ENCODE measurements at regions not wholly inside any gene's neighbourhood (a gene's known extent, or its start where the extent isn't known, plus 50 kb on each side); places are given as distances from the start of the nearest gene placed in this dataset.
A peak's percentile ranks its signal among the peaks of the same experiment; 100 is the strongest.

DNA sequence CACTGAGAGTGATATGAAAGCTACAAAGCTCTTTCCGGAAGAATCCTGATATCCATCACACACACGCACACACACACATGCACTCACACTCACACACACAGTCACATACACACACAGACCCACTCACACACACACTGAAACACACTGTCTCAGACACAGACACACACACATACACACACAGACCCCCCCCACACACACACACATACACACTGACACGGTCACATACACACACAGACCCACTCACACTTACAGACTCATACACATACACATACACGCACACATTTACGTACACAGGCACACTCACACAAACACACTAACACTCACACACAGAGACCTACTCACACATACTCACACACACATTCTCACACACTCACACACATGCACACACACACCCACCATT lies 58.6 kb downstream of the LIG4 start:
- no peak for DNase-seq (ENCODE audit: low read depth in 1 of 2, low spot score in 1 of 2)

DNA sequence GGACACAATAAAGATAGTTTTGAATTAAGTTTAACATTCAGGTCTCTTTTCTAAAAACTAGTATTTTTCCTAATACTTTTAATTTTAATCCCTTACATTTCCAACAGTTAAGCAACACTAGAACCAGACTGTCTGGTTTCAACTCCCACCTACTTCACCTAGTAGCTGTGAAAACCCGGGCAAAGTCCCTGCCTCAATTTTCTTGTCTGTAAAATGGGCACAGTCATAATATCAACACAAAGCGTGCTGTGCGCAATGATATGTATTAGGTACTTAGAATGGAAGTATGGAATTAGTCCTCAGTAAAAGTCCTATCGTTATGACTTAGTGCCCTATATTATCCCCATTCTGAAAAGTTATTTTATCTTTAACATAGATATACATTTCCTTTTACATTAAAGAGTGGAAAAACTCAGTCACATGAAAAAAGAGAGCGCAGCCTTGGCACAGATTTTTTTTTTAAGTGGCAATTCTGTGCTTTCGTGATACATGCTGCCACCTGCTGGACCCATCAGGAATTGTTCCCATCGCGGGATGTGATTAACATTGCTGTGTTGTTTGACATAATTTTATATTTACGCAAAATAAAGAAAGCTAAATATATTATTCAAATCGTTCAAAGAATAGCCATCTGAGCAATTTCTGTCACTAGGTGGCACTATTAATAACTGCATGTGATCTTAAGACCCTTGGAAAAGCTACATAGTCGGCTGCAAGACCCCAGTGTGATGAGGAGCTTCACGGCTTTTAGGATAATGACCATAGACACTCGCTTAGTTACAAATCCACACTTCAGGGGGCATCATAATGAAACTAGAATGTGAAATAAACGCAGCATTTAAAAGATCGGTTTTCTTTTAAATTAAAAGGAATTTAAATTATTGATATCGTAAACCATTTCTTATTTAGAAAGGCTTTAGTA lies 59.9 kb downstream of the LIG4 start:
- peak; percentile 28 to 37 for DNase-seq (ENCODE audit: low read depth in 1 of 2, low spot score in 1 of 2)

DNA sequence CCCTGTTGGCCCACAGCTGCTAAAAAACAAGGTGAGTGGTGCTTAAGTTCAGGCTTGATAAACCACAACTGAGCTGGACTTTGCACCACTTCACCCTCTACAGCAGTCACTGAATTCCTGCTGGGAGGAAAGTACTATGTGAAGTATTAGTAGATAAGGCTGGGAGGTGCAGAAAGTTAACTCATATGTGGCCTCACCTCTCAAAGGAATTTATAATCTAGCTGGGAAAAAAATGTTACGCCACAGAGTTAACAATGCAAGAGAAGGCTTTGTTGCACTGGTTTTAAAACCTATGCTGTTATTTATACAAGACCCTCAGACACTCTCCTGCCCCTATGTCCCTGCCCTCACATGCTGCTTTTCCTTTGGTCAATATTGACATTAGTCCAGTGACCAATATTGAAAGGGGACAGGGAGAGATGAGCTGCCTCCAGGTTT lies 60.9 kb downstream of the LIG4 start:
- DNase-seq (ENCODE audit: low read depth in 1 of 2, low spot score in 1 of 2) = no peak

DNA sequence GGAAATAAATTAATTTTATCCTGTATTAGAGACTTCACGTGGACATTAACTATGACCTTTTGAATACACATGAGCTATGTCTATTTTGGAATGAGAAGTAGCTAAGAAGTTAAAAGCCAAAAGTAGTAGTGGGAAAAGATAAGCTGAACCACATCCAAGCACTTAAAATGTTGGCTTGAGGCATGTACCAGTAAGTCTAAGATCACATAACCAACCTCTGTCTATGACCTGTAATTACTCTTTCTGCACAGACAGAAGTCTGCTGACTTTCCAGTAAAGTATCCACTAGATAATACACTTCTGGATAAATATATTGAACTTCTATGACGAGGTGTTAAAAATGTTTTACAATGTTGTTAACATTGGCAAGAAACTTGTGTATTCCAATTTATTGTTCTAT lies 68.7 kb downstream of the LIG4 start:
- DNase-seq (ENCODE audit: low read depth in 1 of 2, low spot score in 1 of 2) = no peak

DNA sequence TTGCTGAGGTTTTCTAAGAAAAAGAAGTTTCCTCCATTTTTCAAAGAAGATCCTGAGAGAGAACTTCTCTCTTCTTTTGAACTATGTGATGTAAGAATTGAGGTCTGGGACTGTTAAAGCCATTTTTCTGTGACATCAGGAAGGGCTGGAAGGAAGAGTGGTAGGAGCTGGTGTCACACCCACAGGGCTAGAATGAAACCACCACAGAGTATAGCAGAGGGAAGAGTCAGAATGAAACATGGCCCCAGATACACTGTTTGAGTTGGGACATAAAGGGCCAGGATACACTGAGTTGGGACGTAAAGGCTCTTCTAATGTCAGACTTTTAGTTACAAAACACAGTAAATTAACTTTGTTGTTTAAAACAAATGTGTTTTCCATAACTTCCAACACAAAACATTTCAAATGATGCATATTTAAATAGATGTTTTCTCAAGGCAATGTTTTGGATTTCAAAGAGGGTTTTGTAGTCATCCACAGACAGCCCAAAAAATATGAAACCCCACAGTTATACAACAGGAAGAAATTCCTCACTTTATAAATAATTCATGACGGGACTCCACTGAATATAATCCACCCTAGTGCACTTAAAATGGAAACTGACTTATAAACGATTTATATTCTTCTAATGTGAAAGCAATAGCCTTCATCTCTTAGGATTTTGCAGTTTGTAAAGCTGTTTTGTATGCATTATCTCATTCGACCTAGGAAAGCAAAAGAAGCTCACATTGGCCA lies 72.5 kb downstream of the LIG4 start:
- no peak for DNase-seq (ENCODE audit: low read depth in 1 of 2, low spot score in 1 of 2)

DNA sequence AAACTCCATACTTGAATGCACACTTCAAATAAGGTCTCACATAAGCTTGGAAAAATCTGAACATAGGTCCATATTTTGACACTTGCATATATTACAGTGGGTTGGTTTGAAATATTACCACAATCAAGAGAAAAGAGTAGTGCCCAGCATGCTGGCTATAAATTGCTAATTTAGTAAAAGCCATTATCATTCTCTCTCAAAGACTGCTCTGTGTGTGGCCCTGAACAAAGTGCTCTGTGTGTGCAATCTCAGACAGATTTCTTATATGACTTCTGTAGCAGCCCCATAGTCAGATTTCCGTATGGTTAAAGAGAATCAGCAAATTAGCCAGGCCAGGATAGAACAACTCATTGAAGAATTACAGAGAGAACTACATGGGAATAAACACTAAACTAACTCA lies 78.2 kb downstream of the LIG4 start:
- no peak for DNase-seq (ENCODE audit: low read depth in 1 of 2, low spot score in 1 of 2)

DNA sequence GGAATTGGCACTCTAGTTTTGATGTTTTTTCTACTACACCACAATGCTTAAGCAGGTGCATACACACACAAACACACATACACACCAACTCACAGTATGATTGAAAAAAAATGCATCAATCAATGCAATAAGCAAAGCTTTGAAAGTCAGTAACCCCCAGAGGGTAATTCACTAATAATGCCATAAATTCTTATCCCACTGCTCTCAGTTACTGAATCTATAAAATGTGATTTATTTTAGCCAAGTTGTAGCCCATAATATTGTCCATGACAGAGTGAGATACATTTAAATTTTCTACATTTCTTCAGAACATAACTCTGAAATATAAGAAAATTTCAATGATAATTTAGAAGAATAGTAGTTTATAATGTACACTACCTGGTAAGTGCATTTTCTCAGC lies 87.9 kb downstream of the LIG4 start:
- no peak for DNase-seq (ENCODE audit: low read depth in 1 of 2, low spot score in 1 of 2)

DNA sequence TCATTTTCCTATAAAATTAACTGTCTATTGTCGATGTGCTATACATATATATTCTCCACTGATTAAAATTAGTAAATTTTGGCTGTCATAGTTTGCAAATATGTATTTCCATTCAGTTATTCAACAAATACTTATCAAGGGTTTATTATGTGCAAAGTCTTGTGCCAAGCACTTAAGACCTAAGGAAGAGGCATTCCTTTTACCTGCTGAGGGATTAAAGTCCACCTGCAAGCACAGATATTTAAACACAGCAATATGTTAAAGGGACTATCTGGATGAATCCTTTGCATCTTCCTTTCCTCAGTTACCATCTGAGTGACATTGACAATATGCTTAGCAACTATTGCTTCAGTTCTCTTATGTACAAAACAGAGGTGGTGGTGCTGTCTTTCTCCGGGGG lies 89.3 kb downstream of the LIG4 start:
- no peak for DNase-seq (ENCODE audit: low read depth in 1 of 2, low spot score in 1 of 2)

DNA sequence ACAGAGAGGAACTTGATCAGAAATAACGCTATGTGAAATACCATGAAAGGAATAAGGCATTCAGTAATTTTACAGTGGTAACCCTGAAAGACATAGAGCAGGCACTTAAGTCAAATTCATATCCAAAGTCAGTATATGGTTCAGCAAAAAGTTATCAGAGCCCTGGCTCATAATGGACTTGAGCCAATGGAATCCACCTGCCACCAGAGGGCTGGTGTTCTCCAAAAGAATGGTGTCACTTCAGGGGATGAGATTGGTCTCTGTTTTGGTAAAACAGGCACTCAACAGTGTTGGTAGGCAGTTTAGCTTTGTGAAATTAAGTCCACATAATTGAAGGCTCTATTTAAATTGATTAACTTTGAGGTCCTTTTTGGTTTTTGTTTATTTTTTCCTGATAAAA lies 93.9 kb downstream of the LIG4 start:
- DNase-seq (ENCODE audit: low read depth in 1 of 2, low spot score in 1 of 2) = no peak

DNA sequence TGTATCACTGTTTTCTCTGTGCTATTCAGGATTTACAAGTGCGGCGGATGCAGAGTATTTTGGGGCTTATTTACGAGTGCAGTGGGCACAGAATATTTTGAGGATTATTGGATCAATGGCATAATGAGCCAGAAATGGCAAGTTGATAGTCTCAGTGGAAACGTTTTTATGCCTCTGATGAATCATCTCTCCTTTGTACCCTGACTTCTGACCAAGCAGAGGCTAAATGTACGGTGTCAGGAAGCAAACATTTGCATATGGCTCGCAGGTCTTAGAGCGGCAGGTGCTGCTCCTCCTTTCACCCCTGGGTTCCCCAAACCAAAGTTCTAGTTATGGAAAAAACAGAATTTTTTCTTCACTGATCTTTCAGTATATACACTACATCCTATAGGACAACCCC lies 94.5 kb downstream of the LIG4 start:
- no peak for DNase-seq (ENCODE audit: low read depth in 1 of 2, low spot score in 1 of 2)

DNA sequence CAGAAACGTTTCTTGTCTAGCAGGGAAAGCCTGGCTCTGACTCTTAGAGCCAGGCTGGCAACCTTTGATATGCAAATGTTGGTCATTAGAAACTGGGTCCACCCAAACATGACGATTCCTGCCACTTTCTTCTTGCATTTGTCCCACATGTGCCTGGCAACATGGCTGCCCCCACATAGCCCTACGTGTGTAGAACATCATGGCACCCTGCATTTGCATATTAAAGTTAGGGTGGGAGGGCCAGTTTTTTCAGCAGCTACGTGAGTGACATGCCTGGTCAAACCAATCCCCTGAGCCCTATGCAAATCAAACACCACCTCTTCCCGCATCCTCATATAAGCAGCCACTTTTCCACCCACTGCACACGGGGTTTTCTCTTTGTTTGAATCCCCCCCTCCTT lies 95.0 kb downstream of the LIG4 start:
- no peak for DNase-seq (ENCODE audit: low read depth in 1 of 2, low spot score in 1 of 2)

DNA sequence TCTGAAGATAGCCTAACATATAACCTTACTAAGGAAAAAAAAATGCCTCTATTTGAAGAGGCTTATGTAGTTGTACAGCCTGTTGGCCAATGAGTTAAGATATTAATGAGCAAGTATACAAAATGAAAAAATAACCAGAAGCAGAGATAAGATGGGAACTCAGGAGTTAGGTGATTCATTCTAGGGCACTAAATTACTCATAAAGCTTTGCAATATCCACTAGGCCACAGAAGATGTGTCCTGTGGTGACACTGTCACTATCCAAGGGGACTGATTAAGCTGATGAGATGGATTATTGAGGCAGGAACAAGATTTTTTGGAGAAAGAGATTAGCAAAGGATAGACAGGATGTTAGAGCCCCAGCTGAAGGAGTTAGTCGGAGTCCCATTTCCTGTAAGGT lies 99.6 kb downstream of the LIG4 start:
- DNase-seq (ENCODE audit: low read depth in 1 of 2, low spot score in 1 of 2) = no peak

DNA sequence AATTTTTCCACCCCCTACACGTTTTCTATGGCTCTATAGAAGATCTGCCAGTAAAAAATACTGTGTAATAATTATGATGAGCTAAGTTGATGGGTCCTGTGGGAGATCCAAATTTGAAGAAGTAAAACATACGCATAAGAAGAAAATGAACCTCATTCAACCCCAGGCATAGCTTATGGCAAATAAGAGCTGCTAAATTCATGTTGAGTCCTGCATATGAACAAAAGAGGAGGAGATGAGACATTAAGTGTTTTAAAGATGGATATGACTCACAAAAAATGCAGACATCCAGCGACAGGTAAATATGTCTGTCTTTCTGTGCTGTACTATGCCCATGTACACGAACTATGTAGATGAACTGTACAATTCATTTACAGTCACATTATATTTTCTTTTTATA lies 101.9 kb downstream of the LIG4 start:
- no peak for DNase-seq (ENCODE audit: low read depth in 1 of 2, low spot score in 1 of 2)

DNA sequence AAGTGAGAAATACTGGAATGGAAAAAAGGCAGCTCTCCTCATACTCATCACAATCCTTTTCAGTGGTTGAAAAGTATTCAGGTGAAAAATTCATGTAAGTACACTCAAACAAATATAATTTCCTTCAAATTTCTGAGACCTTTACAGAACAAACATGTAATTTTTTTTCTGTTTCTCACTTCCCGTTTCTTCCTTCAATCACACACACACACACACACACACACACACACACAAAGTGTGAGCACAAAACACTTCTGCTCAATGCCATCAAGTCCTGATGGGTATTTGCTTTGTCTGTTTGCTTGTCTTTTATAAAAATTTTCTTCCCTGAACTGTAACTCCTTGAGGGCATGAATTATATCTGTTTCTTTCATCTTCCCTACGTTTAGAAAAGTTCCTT lies 110.6 kb downstream of the LIG4 start:
- no peak for DNase-seq (ENCODE audit: low read depth in 1 of 2, low spot score in 1 of 2)

DNA sequence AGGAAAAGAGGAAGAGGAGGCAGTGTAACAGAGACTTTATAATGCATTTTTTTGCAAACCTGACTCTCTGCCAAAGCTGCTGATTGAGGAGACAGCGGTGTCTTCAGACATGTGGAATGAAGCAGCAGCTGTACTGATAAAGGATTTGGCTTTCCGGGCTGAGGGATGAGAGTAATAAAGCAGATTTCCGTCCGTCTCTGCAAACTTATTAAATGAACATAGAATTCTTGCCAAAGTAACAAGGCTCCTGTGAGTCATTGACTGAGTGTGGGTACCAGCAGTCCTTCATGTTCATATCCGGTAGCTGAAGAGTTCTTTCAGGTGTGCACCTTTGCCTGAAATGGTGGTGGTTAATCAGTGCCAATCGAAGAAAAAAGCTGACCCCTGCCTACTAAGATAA lies 112.6 kb downstream of the LIG4 start:
- no peak for DNase-seq (ENCODE audit: low read depth in 1 of 2, low spot score in 1 of 2)

DNA sequence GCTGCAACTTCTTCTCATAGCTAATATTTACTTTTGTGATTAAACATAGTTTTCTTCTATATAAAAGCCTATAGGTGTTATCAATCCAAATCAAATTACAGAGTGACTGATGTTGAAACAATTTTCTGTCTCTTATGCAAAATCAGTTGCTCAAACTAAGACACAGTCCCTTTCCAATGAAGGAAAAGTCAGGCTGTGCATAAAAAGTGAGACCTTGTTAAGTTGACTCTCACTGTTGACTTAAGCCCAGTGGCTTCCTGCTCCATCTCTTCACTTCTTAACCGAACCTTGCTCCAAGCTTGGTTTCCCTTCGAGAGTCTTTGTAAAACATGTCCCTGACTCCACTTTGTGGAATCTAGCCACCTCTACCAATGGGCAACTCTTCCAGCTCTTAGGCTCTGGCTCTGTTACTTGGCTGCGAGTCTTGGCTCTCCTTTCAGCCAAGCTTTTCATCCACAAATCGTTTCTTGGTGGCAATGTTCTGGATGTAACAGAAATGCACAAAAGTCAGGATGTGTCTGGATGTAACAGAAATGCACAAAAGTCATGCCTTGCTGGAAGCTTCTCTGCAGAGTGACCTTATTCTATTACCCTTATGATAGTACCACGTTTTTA lies 118.9 kb downstream of the LIG4 start:
- no peak for DNase-seq (ENCODE audit: low read depth in 1 of 2, low spot score in 1 of 2)

DNA sequence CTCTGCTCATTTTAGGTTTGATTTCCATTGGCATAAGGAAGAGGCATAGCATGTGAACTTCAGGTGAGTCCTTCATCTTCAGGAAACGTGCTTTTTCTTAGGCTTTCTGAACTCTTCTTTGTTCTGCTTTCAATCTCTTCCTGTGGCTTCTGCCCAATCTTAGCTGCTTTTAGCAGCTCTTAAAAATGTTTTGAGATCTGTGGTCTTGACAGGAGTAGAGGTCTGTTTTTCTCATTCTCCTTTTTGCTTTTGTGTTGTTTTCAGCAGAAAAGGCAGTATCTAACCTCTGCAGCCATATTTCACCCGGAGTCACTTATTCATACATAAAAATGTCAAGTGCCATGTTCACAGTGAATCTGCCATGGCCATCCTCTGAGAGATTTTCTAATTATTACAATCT lies 120.3 kb downstream of the LIG4 start:
- no peak for DNase-seq (ENCODE audit: low read depth in 1 of 2, low spot score in 1 of 2)

DNA sequence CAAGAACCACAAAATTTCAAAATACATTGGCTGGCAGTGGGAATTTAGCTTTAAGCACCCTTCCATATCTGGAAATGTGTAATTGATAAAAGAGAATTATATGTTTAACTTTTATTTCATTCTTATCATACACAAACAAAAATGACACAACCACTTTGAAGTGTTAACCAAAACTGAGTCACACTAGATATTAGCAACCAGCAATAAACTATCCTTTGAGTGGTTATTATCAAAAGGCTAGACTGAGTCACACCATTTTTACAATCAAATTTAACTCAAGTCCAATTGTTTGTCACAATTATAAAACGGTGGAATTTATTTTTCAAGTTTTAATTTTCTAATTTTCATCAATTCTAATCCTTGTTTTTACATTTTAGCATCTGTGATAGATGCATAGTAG lies 121.7 kb downstream of the LIG4 start:
- DNase-seq (ENCODE audit: low read depth in 1 of 2, low spot score in 1 of 2) = no peak

DNA sequence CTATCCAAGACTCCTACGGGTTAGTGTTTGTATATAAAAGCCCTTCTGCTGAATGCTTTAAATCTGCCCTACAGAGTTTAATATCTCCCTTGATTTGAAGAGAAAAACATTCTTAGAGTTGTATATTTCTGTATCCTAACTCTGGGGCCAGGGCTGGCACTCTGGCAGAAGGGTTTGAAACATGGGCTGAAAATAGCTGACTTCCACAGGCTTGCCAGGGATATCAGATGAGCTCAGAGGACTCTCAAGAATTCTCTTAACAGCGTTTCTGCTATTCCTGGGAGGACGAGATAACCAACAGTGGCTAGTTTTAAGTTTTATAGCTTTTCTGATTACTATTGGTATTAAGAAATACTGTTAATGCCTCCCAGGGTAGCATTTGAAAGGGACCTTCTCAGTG lies 127.5 kb downstream of the LIG4 start:
- DNase-seq (ENCODE audit: low read depth in 1 of 2, low spot score in 1 of 2) = no peak

DNA sequence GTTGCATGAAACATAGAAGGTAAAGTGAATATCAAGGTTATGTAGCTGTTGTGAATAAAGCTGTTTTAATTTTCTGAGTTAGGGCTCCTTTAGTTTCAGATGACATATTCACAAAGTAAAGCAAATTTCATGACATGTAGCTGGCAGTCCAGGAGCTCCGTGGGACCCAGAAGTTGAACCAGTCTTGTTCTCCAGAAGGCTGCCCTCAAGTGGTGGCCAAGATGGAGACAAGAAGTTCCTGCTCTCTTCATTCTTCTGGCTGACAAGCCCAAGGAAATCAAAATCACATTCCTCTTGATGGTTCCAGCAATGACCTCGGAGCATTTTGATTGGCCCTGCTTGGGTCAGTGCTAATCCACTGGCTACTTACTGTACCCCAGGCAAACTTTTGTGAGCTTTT lies 128.7 kb downstream of the LIG4 start:
- no peak for DNase-seq (ENCODE audit: low read depth in 1 of 2, low spot score in 1 of 2)

DNA sequence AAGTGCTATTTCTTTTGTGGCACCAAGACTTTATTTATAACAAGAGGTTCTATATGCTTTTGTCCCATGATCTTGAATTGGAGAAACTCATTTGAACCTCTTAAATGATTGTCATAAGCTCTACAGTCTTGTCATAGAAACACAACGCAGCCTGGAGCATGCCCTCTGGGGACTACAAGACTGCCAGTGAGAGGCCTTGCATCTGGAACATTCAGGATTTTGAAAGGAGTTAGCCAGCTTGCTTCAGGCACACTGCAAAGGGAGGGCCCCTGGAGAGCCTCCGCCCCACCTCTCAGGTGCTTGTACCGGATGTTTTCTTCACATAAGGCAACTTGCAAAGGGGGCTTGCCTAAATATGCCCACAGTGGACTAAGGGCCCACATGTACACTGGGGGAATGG lies 130.5 kb downstream of the LIG4 start:
- DNase-seq (ENCODE audit: low read depth in 1 of 2, low spot score in 1 of 2) = no peak

DNA sequence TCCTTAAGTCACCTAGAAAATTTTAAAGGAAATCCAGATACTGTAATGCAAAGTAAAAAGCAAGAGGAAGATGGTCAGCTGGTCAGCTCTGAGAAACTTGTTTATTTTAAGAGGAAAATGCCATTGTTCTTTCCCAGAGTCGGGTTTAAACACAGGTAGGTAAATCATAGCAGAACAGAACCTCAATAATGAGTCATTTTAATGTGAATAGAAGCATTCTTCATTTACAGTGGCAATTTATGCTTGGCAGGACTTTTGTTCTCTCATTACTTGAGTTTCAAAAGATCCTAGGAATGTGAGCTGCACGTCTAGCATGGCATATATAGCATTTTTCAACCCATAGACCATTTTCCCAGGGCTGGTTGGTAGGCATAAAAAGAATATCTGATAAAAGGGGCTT lies 132.3 kb downstream of the LIG4 start:
- no peak for DNase-seq (ENCODE audit: low read depth in 1 of 2, low spot score in 1 of 2)
